HFFc6 (cell line): ENCODE measurements at regions not wholly inside any gene's neighbourhood (a gene's known extent, or its start where the extent isn't known, plus 50 kb on each side); places are given as distances from the start of the nearest gene placed in this dataset.

Experiments
- DNase-seq: peaks from one replicate; pipeline ENCODE4 v3.0.0-alpha.2; 2018
- H3K27ac Mint-ChIP-seq: 2 replicates; pipeline ENCODE4 v1.8.0; 2020; ENCODE audit warnings: mild to moderate bottlenecking, mixed read lengths
- H3K27me3 Mint-ChIP-seq: 2 replicates; pipeline ENCODE4 v1.8.0; 2021; ENCODE audit warnings: mild to moderate bottlenecking, moderate library complexity, mixed read lengths; ENCODE audit not compliant: insufficient read depth
- H3K36me3 Mint-ChIP-seq: 2 replicates; pipeline ENCODE4 v1.8.0; 2021; ENCODE audit warnings: low read depth, mixed read lengths
- H3K4me1 Mint-ChIP-seq: 2 replicates; pipeline ENCODE4 v1.8.0; 2020; ENCODE audit warnings: low read depth, mixed read lengths
- H3K4me3 Mint-ChIP-seq: 2 replicates; pipeline ENCODE4 v1.8.0; 2020; ENCODE audit warnings: mild to moderate bottlenecking, moderate library complexity, mixed read lengths
- H3K9me3 Mint-ChIP-seq: 2 replicates; pipeline ENCODE4 v1.8.0; 2020; ENCODE audit warnings: mild to moderate bottlenecking, mixed read lengths
- TF ChIP-seq, protein P1 (sequence below): fragments of 200-600 bp; sonication (generic); IDR thresholded peaks from 2 replicates; pipeline ENCODE4 v1.5.0; 2021; ENCODE audit warnings: antibody characterized with exemption, mild to moderate bottlenecking

DNA sequence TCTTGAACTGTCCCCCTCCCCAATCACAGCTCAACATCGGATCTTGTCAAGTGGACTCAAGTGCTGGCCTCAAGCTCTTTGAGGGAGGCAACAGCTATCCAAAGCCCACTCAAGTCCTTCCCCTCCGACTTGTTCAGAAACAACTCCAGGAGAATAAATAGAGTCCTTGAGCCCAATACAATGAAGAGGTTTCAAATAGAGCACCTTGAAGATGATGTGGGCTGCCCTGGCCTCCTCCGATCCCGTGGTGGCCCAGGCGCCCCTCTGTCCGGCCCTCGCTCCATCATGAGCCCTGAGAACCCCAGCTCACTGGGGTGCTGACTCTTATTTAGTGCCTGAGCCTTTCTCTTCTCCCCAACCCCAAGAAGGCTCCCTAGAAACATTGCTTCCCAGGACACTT, 164.3 kb upstream of the PMEPA1 start:
- no peak overlapping the region for H3K4me3 Mint-ChIP-seq
- H3K9me3 Mint-ChIP-seq: no peaks in the 10 kb centered on the region
- TF ChIP-seq, protein P1, sequence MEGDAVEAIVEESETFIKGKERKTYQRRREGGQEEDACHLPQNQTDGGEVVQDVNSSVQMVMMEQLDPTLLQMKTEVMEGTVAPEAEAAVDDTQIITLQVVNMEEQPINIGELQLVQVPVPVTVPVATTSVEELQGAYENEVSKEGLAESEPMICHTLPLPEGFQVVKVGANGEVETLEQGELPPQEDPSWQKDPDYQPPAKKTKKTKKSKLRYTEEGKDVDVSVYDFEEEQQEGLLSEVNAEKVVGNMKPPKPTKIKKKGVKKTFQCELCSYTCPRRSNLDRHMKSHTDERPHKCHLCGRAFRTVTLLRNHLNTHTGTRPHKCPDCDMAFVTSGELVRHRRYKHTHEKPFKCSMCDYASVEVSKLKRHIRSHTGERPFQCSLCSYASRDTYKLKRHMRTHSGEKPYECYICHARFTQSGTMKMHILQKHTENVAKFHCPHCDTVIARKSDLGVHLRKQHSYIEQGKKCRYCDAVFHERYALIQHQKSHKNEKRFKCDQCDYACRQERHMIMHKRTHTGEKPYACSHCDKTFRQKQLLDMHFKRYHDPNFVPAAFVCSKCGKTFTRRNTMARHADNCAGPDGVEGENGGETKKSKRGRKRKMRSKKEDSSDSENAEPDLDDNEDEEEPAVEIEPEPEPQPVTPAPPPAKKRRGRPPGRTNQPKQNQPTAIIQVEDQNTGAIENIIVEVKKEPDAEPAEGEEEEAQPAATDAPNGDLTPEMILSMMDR: no peak
- H3K36me3 Mint-ChIP-seq: no peaks in the 10 kb centered on the region
- peaks cover 52% of the 10 kb centered on the region for H3K27me3 Mint-ChIP-seq
- no peaks in the 10 kb centered on the region for H3K4me1 Mint-ChIP-seq
- no peak overlapping the region for H3K27ac Mint-ChIP-seq
- DNase-seq: no peak

DNA sequence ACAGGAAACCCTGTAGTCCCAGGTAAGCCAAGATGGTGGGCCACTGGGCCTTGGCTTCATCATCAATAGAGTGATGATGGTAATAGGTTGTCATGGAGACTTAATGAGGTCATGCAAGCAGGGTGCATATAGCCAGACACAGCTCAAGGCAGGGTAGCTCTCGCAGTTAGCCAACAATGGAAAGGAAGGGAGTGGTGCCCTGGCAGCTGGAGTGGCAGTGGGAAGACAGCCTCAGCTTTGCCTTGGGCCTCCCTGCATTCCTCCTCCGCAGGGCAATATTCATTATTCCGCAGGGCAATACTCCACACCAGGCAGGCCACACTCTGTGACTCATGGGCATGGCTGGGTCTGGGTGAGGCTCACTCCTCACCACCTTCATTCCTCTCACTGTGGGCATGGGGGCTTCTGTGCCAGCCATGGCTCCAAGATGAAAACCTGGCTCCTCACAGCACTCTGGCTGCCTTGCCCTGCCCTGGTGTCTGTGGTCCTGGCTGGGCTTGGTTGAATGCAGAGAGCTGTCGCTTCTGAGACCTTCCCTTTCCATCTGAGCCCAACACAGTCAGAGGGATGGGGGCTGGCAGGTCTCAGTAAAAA, 163.1 kb upstream of the PMEPA1 start:
- TF ChIP-seq, protein P1: no peak
- no peaks in the 10 kb centered on the region for H3K4me1 Mint-ChIP-seq
- no peak overlapping the region for H3K27ac Mint-ChIP-seq
- H3K27me3 Mint-ChIP-seq: peaks cover 50% of the 10 kb centered on the region
- no peaks in the 10 kb centered on the region for H3K9me3 Mint-ChIP-seq
- no peak overlapping the region for H3K4me3 Mint-ChIP-seq
- DNase-seq: no peak
- H3K36me3 Mint-ChIP-seq: no peaks in the 10 kb centered on the region

DNA sequence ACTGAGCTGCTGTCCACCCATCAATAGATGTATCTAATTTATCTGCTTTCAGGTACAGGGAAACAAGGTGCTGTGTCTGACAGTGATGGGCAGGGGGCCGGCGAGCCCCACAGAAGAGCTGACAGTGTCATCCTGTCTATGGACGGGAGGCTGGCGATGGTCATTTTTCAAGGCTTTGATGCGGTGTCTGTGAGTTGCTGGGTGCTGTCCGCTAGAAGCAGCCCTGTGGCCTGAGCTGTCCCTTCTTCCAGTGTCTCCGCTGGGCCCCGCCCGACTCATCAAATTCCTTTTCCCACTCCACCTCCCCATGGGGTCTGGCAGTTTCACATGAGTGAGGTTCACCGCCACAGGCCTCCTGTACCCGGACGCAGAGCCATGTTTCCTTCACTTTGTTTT, 161.4 kb upstream of the PMEPA1 start:
- no peaks in the 10 kb centered on the region for H3K36me3 Mint-ChIP-seq
- H3K4me1 Mint-ChIP-seq: no peaks in the 10 kb centered on the region
- H3K4me3 Mint-ChIP-seq: no peak overlapping the region
- TF ChIP-seq, protein P1: no peak
- peaks cover 38% of the 10 kb centered on the region for H3K27me3 Mint-ChIP-seq
- no peak overlapping the region for H3K27ac Mint-ChIP-seq
- DNase-seq: no peak
- no peaks in the 10 kb centered on the region for H3K9me3 Mint-ChIP-seq

DNA sequence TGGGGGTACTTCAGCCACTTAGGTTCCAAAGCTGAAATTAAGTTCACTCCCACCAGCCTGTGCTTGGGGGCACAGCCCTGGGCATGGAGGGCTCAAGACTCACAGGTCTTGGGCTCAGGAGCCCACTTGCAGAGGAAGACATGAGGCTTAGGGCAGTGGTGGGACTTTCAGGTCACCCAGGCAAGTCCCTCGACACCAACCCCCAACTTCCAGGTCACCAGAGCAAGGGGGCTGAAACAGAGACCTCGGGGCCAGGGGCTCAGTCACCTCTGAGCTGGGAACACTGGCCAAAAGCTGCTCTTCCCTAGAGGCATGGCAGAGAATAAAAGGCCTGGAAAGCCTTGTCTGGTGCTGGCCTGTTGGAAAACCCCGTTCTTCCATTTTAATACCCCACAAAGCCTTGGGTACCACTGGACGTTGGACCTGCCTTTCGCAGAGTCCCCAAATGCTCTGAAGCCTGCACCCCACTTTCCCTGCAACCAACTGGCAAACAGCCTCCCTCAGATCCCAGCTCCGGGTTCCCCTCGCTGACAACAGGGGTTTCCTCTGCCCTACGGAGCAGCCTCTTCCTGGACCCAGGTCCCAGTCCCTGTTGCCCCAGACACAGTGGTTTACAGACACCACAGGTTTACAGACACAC, 160.9 kb upstream of the PMEPA1 start:
- Mint-ChIP-seq H3K4me3 (no peak overlapping the region), H3K36me3 (no peaks in the 10 kb centered on the region), H3K9me3 (no peaks in the 10 kb centered on the region), H3K27me3 (peaks cover 36% of the 10 kb centered on the region), H3K27ac (no peak overlapping the region), H3K4me1 (no peaks in the 10 kb centered on the region)
- TF ChIP-seq, protein P1: no peak
- DNase-seq: no peak

DNA sequence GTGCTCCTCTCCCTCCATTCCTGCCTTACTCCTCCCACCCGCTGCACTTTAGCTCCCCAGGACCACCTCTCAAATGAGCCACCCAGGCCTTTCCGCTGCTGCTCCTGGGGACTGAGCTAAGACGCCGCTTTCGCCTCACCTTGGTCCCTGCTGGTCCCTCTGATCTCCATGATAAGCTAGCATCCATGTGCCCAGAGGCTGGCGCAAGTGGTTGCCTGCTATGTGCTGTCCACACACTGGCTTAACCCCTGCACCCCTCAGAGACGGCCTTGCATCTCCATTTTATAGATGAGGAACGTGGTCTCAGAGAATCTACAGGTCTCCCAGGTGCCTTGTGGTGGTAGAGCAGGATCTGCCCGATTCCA, 160.1 kb upstream of the PMEPA1 start:
- Mint-ChIP-seq H3K9me3 (no peaks in the 10 kb centered on the region), H3K27me3 (peaks cover 36% of the 10 kb centered on the region), H3K36me3 (no peaks in the 10 kb centered on the region), H3K4me3 (no peak overlapping the region), H3K27ac (no peak overlapping the region), H3K4me1 (no peaks in the 10 kb centered on the region)
- TF ChIP-seq, protein P1: no peak
- no peak for DNase-seq
